ENCODE measurements at regions not wholly inside any gene's neighbourhood (a gene's known extent, or its start where the extent isn't known, plus 50 kb on each side); places are given as distances from the start of the nearest gene placed in this dataset.

DNA sequence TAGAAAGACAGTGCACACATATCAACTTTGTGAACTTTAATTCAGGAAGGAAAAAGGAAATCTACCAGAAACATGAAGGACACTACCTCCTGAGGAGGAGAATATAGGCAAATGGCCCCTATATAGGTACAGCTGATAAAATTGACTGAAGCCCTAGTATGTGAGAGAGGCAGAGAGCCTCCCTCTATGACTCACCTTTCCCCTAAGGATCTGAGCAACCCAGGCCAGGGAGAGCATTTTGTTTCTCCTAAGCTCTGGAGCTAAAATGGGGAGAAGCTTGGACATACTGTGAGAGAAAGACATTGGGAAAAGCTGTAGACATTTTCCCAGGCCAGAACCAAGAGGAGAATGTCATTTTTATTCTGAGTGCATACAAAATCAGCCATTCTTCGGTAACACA is 303.5 kb downstream of the AHR start:
- no peak overlapping the region for H3K4me3 ChIP-seq (ENCODE audit: low read depth, low read length)
- no peaks in the 10 kb centered on the region for H3K4me1 ChIP-seq
- no peak overlapping the region for H3K27ac ChIP-seq
- no peaks in the 10 kb centered on the region for H3K27me3 ChIP-seq (ENCODE audit: control insufficient read depth, insufficient read depth, low read length)
- no peaks in the 10 kb centered on the region for H3K36me3 ChIP-seq (ENCODE audit: control insufficient read depth, insufficient read depth, low read length)
- no peak for TF ChIP-seq CTCF (IDR thresholded peaks at IDR 0.05)
- no peaks in the 10 kb centered on the region for H3K9me3 ChIP-seq (ENCODE audit: control insufficient read depth, low read length)
- H3K79me2 ChIP-seq = no peaks in the 10 kb centered on the region
- no peak overlapping the region for H3K4me2 ChIP-seq (ENCODE audit: low read length)
- H2AFZ ChIP-seq = no peak overlapping the region
- no peak overlapping the region for H3K9ac ChIP-seq

- no peaks in the 10 kb centered on the region for H3K4me1 ChIP-seq
- H3K36me3 ChIP-seq (ENCODE audit: control insufficient read depth, insufficient read depth, low read length) = no peaks in the 10 kb centered on the region
- no peak overlapping the region for H2AFZ ChIP-seq
- H3K4me3 ChIP-seq (ENCODE audit: low read depth, low read length) = no peak overlapping the region
- H3K27me3 ChIP-seq (ENCODE audit: control insufficient read depth, insufficient read depth, low read length) = no peaks in the 10 kb centered on the region
- no peak overlapping the region for H3K27ac ChIP-seq
- TF ChIP-seq CTCF (IDR thresholded peaks at IDR 0.05) = no peak
- H3K79me2 ChIP-seq = no peaks in the 10 kb centered on the region
- no peaks in the 10 kb centered on the region for H3K9me3 ChIP-seq (ENCODE audit: control insufficient read depth, low read length)
- H3K4me2 ChIP-seq (ENCODE audit: low read length) = no peak overlapping the region
- no peak overlapping the region for H3K9ac ChIP-seq
Observed at GRCh38 chr7:17608114-17608833, 309.8 kb downstream of the AHR start.

DNA sequence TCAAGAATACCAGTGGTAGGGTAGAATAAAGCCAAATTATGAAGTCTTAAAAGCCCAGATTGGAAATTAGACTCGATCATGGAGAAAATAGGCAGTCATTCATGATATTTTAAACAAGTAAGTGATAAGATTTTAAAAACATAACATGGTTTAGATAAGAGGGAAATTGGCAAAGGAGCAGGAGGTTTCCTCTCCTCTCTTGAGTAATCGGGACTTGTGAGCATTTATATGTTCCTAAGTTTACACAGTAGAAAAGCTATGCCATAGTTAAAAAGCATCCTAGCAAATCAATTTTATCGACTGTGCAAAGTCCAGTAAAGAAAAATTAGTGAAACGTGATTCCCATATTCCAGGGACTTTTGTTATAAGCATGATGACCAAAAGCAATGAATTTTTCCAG is 313.2 kb downstream of the AHR start:
- no peak overlapping the region for H3K9ac ChIP-seq
- no peak overlapping the region for H3K27ac ChIP-seq
- TF ChIP-seq CTCF (IDR thresholded peaks at IDR 0.05) = no peak
- H2AFZ ChIP-seq = no peak overlapping the region
- H3K4me1 ChIP-seq = no peaks in the 10 kb centered on the region
- no peak overlapping the region for H3K4me3 ChIP-seq (ENCODE audit: low read depth, low read length)
- H3K79me2 ChIP-seq = no peaks in the 10 kb centered on the region
- no peaks in the 10 kb centered on the region for H3K36me3 ChIP-seq (ENCODE audit: control insufficient read depth, insufficient read depth, low read length)
- H3K9me3 ChIP-seq (ENCODE audit: control insufficient read depth, low read length) = no peaks in the 10 kb centered on the region
- no peak overlapping the region for H3K4me2 ChIP-seq (ENCODE audit: low read length)
- H3K27me3 ChIP-seq (ENCODE audit: control insufficient read depth, insufficient read depth, low read length) = no peaks in the 10 kb centered on the region

GRCh38 chr7:17613338-17614041 is 315.0 kb downstream of the AHR start:
- H3K36me3 ChIP-seq (ENCODE audit: control insufficient read depth, insufficient read depth, low read length) = no peaks in the 10 kb centered on the region
- H3K79me2 ChIP-seq = no peaks in the 10 kb centered on the region
- no peaks in the 10 kb centered on the region for H3K9me3 ChIP-seq (ENCODE audit: control insufficient read depth, low read length)
- no peak overlapping the region for H2AFZ ChIP-seq
- no peak for TF ChIP-seq CTCF (IDR thresholded peaks at IDR 0.05)
- H3K4me1 ChIP-seq = no peaks in the 10 kb centered on the region
- H3K27me3 ChIP-seq (ENCODE audit: control insufficient read depth, insufficient read depth, low read length) = no peaks in the 10 kb centered on the region
- no peak overlapping the region for H3K4me3 ChIP-seq (ENCODE audit: low read depth, low read length)
- no peak overlapping the region for H3K4me2 ChIP-seq (ENCODE audit: low read length)
- no peak overlapping the region for H3K9ac ChIP-seq
- no peak overlapping the region for H3K27ac ChIP-seq
